NCI-H1092 (cell line): ENCODE measurements at regions not wholly inside any gene's neighbourhood (a gene's known extent, or its start where the extent isn't known, plus 50 kb on each side); places are given as distances from the start of the nearest gene placed in this dataset.

Source experiments
- DNase-seq: peaks from one replicate; lab custom pipeline; 2025; lab: John Stamatoyannopoulos, UW

GRCh38 chr2:120607506-120607905, 128.2 kb upstream of the GLI2 start:
- DNase-seq, result no peak

DNA sequence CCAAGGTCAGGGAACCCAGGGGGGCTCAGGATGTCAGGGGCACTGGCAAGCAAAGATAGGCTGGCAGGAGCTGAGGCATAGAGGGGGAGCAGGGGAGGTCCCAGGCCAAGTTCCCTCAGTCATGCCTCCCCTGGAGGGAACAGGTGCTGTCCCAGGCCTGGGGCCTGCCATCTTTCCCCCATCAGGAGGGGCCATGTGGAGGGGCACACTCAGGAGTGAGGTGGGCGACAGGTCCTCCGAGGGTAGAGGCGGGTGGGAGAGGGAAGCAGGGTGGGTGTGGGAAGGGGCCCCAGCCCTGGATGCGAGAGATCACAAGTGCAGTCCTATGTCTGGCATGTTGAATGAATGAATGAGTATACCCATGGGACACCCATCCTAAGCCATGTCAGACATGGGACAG, 127.7 kb upstream of the GLI2 start:
- no peak for DNase-seq

- DNase-seq, result no peak
Measured at GRCh38 chr2:120609826-120610395, 125.8 kb upstream of the GLI2 start.

- no peak for DNase-seq
Measured at GRCh38 chr2:120611016-120611415, 124.7 kb upstream of the GLI2 start.

DNA sequence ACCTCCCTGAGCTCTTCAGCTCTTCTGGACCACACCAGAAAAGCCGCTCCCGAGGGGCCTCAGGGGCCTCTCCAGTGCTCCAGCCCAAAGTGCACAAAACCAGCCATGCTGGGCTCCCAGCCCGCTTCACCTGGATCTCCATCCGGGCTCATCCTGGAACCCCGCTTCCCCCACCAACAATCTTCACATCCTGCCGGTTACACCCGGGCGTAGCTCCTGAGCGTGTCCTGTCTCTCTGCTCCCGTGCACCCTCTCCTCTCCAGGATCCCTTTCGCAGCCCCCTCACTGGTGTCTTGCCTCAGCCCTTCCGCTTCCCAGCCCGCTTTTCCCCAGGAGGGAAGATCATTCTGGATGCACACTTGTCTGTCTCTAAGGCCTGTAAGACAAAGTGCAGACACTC, 123.7 kb upstream of the GLI2 start:
- DNase-seq, result no peak

DNA sequence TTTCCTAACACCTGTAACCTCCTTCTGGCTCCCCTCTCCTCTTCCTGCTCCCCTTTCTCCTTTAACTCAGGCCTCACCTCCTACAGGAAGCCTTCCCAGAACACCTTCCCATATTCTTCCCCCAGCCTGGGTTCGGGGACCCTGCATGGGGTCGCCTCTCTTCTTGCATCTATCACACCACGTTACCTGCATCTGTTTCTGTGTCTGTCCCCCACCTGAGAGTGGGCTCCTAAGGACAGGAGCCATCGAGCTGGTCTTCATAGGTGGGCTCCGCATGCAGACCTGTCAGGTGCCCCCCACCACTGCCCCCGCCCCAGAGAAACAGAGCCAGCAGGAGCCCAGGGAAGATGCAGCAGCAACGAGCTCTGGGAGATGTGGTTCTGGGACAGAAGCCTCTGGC, 123.2 kb upstream of the GLI2 start:
- DNase-seq, result no peak

DNA sequence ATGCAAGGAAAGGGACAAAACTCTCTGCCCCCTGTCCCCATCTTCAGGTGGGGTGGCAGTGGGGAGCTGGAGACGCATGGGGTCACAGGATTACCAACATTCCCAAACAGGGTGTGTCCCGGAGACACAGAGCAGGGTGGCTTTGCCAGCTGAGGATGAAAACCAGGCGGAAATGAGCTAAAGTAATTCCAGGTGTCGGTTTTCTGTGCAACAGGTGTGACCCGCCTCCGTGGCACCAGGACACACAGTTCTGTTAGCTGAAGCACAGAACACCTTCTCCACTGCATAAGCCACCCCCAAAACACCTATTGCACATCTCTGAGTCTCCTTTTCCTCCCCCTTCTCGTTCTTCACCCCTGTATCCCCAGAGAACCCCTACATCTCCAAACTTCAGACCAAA, 122.7 kb upstream of the GLI2 start:
- no peak for DNase-seq

- no peak for DNase-seq
Measured at GRCh38 chr2:120613742-120614571, 121.7 kb upstream of the GLI2 start.

GRCh38 chr2:120614901-120615300, 120.8 kb upstream of the GLI2 start:
- no peak for DNase-seq

GRCh38 chr2:120616261-120616660, 119.4 kb upstream of the GLI2 start:
- DNase-seq, result no peak

GRCh38 chr2:120617055-120617454, 118.6 kb upstream of the GLI2 start:
- no peak for DNase-seq

DNA sequence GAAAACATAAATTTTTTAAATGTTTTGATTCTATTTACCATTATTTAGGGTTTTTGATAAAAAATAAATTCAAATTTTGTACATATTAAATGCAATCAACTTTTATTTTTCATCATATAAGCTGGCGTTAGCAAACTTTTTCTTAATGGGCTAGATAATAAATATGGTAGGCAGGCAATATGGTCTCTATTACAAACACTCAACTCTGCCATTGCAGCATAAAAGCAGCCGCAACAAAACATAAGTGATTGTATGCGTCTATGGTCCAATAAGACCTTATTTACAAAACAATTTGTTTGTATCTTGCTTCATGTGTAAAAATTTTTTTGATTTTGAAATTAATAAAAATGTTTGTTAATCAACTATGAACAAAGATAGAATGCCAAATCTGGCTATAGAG, 116.8 kb upstream of the GLI2 start:
- no peak for DNase-seq

DNA sequence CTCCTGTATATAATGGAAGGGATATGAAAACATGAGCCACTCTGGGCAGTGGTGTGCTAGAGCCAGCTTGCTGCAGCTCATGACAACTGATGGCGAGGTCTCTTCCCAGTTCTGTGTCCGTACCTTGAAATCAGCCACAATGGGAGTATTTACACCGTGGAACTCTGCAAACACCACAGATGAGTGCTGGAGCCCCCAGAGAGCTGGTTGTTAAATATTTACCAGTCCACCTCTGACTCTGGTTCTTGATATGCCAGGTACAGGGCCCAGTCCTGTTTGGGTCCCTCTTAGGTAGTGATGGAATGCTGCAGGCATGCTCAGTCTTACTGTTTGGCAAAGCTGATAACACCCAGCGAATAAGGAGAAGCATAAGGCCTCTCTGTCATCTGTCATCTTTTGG, 116.1 kb upstream of the GLI2 start:
- no peak for DNase-seq

DNA sequence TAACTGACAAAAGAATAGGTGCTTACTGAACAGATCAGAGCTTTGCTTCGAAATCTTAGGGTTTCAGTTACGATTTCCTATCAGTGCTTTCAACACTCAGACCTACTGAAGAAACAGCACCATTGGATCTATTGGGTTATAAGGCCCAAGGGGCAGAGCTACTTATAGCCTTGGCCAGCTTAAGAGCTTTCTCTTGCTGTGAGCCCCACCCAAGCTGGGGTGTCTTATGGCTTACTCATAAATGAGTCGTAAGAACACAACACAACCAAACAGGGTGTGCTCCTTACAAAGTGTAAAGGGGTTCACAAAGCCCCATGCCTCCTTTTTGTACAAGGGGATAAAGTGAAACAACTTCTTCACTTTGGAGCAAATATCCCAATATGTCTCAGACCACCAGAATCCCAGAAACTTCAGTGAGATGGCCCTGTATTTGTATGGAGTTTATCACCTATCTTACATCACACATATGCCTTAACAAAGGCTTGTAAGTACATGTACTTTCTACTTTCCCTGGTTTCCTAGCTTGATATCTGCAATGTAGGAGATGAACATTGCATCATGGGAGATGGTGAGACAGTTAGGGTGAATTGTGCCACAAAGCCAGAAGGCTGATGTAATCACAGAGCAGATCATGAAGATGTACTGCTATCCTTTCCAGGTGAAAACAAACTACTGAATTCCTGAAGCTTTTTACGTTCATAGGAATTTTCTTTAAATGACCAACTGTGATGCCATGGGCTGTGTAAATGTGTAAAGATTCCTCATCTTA, 115.5 kb upstream of the GLI2 start:
- no peak for DNase-seq

DNA sequence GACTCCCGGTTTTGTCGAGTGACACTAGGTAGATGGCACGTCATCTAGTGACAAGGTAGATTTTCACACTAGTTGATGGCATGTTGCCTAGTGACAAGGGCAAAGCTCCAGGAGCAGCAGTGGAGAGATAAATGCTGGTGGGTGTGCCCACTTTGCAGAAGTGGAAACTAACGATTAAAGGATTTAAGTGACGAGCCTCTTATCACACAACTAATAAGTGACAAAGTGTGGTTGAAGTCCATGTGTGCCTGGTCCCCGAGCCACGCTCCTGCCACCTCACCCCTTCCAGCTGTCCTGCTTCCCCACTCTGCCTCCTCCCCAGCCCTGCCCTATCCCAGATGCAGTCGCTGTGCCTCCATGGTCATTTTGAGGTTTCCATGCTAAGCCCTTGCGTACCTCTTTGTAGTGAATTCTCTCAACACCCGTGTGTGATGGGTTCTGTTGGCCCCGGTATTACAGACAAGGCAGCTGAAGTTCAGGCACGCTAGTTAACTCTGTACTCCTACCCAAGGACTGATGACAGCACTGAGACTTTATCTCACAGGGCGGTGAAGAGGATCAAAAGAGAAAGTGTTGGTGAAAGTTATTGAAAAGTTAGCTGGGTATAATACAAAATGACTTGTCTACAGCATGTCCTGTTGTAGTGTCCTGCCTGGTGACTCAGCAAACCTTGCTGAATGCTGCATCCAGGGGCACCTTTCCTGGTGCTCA, 113.4 kb upstream of the GLI2 start:
- no peak for DNase-seq

- DNase-seq, result no peak
Measured at GRCh38 chr2:120622886-120623753, 112.5 kb upstream of the GLI2 start.

GRCh38 chr2:120624061-120624737, 111.5 kb upstream of the GLI2 start:
- no peak for DNase-seq

DNA sequence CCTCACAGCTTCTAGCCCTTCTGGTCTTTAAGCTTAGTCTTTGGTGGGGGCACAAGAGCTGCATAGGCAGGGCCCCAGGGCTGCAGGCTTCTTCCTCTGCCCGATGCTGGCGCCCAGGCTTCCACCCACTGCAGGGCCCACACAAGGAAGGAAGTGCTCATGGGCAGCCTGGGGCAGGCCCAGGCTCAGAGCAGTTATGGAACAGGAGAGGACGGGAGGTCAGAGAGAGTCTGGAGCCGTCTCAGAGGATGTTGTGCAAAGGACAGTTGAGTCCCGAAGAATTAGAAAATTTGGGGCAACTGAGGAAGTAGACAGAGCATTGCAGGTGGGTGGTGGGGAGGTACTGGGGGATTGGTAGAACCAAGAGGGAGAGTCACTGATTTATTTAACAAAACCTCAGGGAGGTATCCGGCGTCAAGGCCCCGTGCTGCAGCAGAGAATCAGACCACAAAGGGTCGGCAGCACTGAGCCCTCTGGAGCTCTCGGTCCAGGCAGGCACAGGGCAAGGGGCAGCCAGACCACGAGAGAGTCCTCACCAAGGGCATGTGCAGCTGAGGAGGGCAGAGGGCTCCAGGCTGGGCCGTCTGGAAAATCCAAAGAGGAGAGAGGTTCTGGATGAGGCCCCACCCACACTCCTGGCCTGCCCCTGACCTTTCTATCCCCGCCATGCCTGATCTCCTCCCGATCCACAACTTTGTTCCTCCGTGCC, 110.8 kb upstream of the GLI2 start:
- no peak for DNase-seq

GRCh38 chr2:120625865-120626560, 109.7 kb upstream of the GLI2 start:
- peak; percentile 48 for DNase-seq

GRCh38 chr2:120626566-120626965, 109.1 kb upstream of the GLI2 start:
- DNase-seq, result no peak
